GM12878 (cell line): ENCODE measurements at regions not wholly inside any gene's neighbourhood (a gene's known extent, or its start where the extent isn't known, plus 50 kb on each side); places are given as distances from the start of the nearest gene placed in this dataset.

ENCODE experiments used
- ATAC-seq: fragments of 200-7000 bp; cut with Tn5 transposase; 3 replicates; pipeline ENCODE4 v1.9.1; 2020; ENCODE audit warnings: mild to moderate bottlenecking, moderate library complexity
- BruUV-seq: library from RNA; stranded (reverse); fragments of 400-500 nt; replicated peaks from 2 replicates; lab custom pipeline; 2021; lab: Mats Ljungman, UMichigan
- CTCF ChIA-PET: fragments of 300-600 bp; sonication (Branson Sonifier 250); formaldehyde crosslinking; extraction: SDS; loops from one replicate; lab custom pipeline; 2021; ENCODE audit warnings: inconsistent platforms; lab: Yijun Ruan, JAX
- POLR2A ChIA-PET: fragments of 350-600 bp; formaldehyde crosslinking; extraction: SDS; loops from one replicate; lab custom pipeline; 2021; ENCODE audit warnings: inconsistent platforms; lab: Charles Lee
- RAD21 ChIA-PET: fragments of 300-600 bp; sonication (Branson Sonifier 250); formaldehyde crosslinking; loops from one replicate; lab custom pipeline; 2023; ENCODE audit warnings: antibody characterized with exemption; ENCODE audit not compliant: unreplicated experiment; lab: Charles Lee
- SMC1A ChIA-PET: fragments of 300-600 bp; sonication (Branson Sonifier 250); formaldehyde crosslinking; loops from one replicate; lab custom pipeline; 2023; ENCODE audit not compliant: unreplicated experiment, uncharacterized antibody; lab: Charles Lee
- DNase-seq: peaks from one replicate; pipeline ENCODE4 v3.0.0-alpha.2; 2011; ENCODE audit warnings: low read depth, low spot score
- FAIRE-seq: peaks from 3 replicates; lab custom pipeline; 2011; peaks lifted over from hg19 to GRCh38; lab: Jason Lieb, UNC
- H2AFZ ChIP-seq: 2 replicates; pipeline ENCODE4 v1.6.0; 2011; ENCODE audit warnings: low read depth, low read length, control low read depth; ENCODE audit not compliant: control insufficient read depth
- H3K27ac ChIP-seq: 2 replicates; pipeline ENCODE4 v1.5.1; 2011; ENCODE audit warnings: control low read depth; ENCODE audit not compliant: control insufficient read depth, insufficient read depth
- H3K27me3 ChIP-seq, 2 experiments: replicated peaks in 1 of 2; 2 replicates each; pipeline versions ENCODE4 v1.6.0 to v1.6.1; 2011; ENCODE audit warnings: low read length in 1 of 2; ENCODE audit not compliant: control insufficient read depth in 2 of 2, insufficient read depth in 2 of 2
- H3K36me3 ChIP-seq, 2 experiments: 2 replicates each; pipeline ENCODE4 v1.5.1; 2011; ENCODE audit warnings: low read length in 1 of 2; ENCODE audit not compliant: control insufficient read depth in 2 of 2, insufficient read depth in 2 of 2
- H3K4me1 ChIP-seq: 2 replicates; pipeline ENCODE4 v1.6.1; 2011; ENCODE audit warnings: mild to moderate bottlenecking, low read length, moderate library complexity, mixed read lengths; ENCODE audit not compliant: control insufficient read depth, insufficient read depth
- H3K4me2 ChIP-seq: 2 replicates; pipeline ENCODE4 v1.6.0; 2011; ENCODE audit warnings: control low read depth; ENCODE audit not compliant: control insufficient read depth, insufficient read depth
- H3K4me3 ChIP-seq: fragments of 200-600 bp; sonication (generic); 2 replicates; pipeline ENCODE4 v1.5.1; 2016
- H3K79me2 ChIP-seq: 2 replicates; pipeline ENCODE4 v1.6.0; 2011; ENCODE audit warnings: low read length; ENCODE audit not compliant: control insufficient read depth, insufficient read depth
- H3K9ac ChIP-seq: 2 replicates; pipeline ENCODE4 v1.8.0; 2011; ENCODE audit warnings: low read length, control low read depth, mixed read lengths; ENCODE audit not compliant: control insufficient read depth, insufficient read depth
- H3K9me3 ChIP-seq: replicated peaks from 3 replicates; pipeline ENCODE4 v1.5.1; 2011; ENCODE audit warnings: mild to moderate bottlenecking, low read length; ENCODE audit not compliant: control insufficient read depth, insufficient read depth
- H4K20me1 ChIP-seq: 2 replicates; pipeline ENCODE4 v1.6.0; 2011; ENCODE audit not compliant: control insufficient read depth, insufficient read depth
- BHLHE40 ChIP-seq, 2 experiments: fragments of 450-650 bp in 1 of 2; IDR thresholded peaks; 2 replicates each; pipeline ENCODE4 v1.6.1; 2011 to 2017; ENCODE audit warnings: low read depth in 2 of 2, borderline replicate concordance in 1 of 2, improper control_type of control experiment in 1 of 2, low read length in 1 of 2, mild to moderate bottlenecking in 1 of 2
- CBX3 ChIP-seq: fragments of 200-600 bp; sonication (generic); IDR thresholded peaks from 2 replicates; pipeline ENCODE4 v1.6.1; 2016; ENCODE audit warnings: low read depth, borderline replicate concordance
- CREM ChIP-seq: IDR thresholded peaks from 2 replicates; pipeline ENCODE4 v1.6.1; 2014; ENCODE audit warnings: antibody characterized with exemption, low read depth
- HCFC1 ChIP-seq: fragments of 150-350 bp; IDR thresholded peaks from 2 replicates; pipeline ENCODE4 v1.6.1; 2014; ENCODE audit warnings: low read length
- NFYA ChIP-seq: IDR thresholded peaks from 2 replicates; pipeline ENCODE4 v1.6.1; 2011; ENCODE audit warnings: low read depth, mild to moderate bottlenecking, low read length, improper control_type of control experiment, borderline replicate concordance
- WGBS: methylation state at CpG from one replicate; pipeline ENCODE4 v1.1.6; 2016; ENCODE audit warnings: low lambda C conversion rate; ENCODE audit not compliant: insufficient replicate concordance, insufficient coverage; ENCODE audit errors: missing lambda C conversion rate; 5-methylcytosine and 5-hydroxymethylcytosine counted together
- in situ Hi-C: fragments of 300-500 bp; cut with MboI; formaldehyde crosslinking; loops from 9 replicates; pipeline ENCODE4 v1.14.3; 2018; ENCODE audit warnings: mixed read lengths
- intact Hi-C: fragments of 100-400 bp; cut with micrococcal nuclease; formaldehyde crosslinking; loops from one replicate; pipeline ENCODE4 v1.14.2; 2022; ENCODE audit not compliant: unreplicated experiment
- TF ChIP-seq, protein P1 (sequence below): IDR thresholded peaks from 2 replicates; pipeline ENCODE4 v1.6.1; 2012; ENCODE audit warnings: improper control_type of control experiment, low read depth, low read length; ENCODE audit not compliant: insufficient replicate concordance

DNA sequence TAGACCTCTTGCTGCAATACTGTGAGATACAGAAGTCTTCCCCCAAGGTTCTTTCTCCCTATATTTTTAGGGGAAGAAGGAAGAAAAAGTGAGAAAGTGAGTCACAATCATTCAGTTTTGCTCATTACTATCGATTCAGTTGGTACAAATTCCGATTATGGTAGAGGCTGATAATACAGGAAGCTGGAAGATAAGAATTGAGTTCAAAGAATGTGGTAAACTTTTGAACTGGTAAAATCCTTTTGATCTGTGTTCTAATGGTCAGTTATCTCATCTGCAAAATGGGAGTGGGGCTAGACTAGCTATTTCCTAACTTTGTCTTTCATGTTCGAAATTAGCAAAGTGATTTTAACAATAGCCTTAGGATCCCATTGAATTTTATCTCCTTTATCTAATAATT is 101.4 kb upstream of the FAT1 start:
- Histone ChIP-seq H3K27ac (no peak overlapping the region), H3K79me2 (no peaks in the 10 kb centered on the region), H4K20me1 (no peaks in the 10 kb centered on the region), H3K4me3 (no peak overlapping the region), H3K36me3 (no peaks in the 10 kb centered on the region), H3K9ac (no peak overlapping the region), H3K4me2 (no peak overlapping the region), H3K9me3 (no peaks in the 10 kb centered on the region), H3K4me1 (no peaks in the 10 kb centered on the region), H2AFZ (no peak overlapping the region)
- ChIA-PET POLR2A (no interaction called here), RAD21 (no interaction called here), CTCF (no interaction called here)
- intact Hi-C loops, result no loop called here
- FAIRE-seq (no peak), ATAC-seq (no peak)
- in situ Hi-C loops, result no loop called here
- TF ChIP-seq, protein P1, sequence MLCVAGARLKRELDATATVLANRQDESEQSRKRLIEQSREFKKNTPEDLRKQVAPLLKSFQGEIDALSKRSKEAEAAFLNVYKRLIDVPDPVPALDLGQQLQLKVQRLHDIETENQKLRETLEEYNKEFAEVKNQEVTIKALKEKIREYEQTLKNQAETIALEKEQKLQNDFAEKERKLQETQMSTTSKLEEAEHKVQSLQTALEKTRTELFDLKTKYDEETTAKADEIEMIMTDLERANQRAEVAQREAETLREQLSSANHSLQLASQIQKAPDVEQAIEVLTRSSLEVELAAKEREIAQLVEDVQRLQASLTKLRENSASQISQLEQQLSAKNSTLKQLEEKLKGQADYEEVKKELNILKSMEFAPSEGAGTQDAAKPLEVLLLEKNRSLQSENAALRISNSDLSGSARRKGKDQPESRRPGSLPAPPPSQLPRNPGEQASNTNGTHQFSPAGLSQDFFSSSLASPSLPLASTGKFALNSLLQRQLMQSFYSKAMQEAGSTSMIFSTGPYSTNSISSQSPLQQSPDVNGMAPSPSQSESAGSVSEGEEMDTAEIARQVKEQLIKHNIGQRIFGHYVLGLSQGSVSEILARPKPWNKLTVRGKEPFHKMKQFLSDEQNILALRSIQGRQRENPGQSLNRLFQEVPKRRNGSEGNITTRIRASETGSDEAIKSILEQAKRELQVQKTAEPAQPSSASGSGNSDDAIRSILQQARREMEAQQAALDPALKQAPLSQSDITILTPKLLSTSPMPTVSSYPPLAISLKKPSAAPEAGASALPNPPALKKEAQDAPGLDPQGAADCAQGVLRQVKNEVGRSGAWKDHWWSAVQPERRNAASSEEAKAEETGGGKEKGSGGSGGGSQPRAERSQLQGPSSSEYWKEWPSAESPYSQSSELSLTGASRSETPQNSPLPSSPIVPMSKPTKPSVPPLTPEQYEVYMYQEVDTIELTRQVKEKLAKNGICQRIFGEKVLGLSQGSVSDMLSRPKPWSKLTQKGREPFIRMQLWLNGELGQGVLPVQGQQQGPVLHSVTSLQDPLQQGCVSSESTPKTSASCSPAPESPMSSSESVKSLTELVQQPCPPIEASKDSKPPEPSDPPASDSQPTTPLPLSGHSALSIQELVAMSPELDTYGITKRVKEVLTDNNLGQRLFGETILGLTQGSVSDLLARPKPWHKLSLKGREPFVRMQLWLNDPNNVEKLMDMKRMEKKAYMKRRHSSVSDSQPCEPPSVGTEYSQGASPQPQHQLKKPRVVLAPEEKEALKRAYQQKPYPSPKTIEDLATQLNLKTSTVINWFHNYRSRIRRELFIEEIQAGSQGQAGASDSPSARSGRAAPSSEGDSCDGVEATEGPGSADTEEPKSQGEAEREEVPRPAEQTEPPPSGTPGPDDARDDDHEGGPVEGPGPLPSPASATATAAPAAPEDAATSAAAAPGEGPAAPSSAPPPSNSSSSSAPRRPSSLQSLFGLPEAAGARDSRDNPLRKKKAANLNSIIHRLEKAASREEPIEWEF, result no peak
- TF ChIP-seq CREM, result no peak
- TF ChIP-seq BHLHE40 (IDR thresholded peaks at IDR 0.05; ENCODE audit: borderline replicate concordance in 1 of 2, low read depth in 2 of 2, low read length in 1 of 2), result no peak
- no peak for TF ChIP-seq CBX3
- TF ChIP-seq NFYA, result no peak
- no peak for TF ChIP-seq HCFC1
- TF ChIP-seq, all 136 proteins: peak for 0
- WGBS, result 3% methylated on average over 3 of the region's 3 CpGs
- no TSS peak for BruUV-seq
- H3K27me3 ChIP-seq, result no peaks in the 10 kb centered on the region
- SMC1A ChIA-PET, result no interaction called here
- DNase-seq, result no peak
